Transverse colon (tissue), 4 donors: ENCODE measurements at regions not wholly inside any gene's neighbourhood (a gene's known extent, or its start where the extent isn't known, plus 50 kb on each side); places are given as distances from the start of the nearest gene placed in this dataset.
A peak's percentile ranks its signal among the peaks of the same experiment; 100 is the strongest.

Experiments
- DNase-seq: peaks from one replicate; pipeline ENCODE4 v3.0.0-alpha.2; 2019
- H3K27ac ChIP-seq, 4 donors: fragments of 200-600 bp; sonication (generic); 2 replicates each; pipeline ENCODE4 v1.5.1; 2016 to 2018; ENCODE audit warnings: inconsistent platforms in 4 of 4
- H3K27me3 ChIP-seq: fragments of 200-600 bp; sonication (generic); 2 replicates; pipeline ENCODE4 v1.5.1; 2017; ENCODE audit warnings: inconsistent platforms
- H3K36me3 ChIP-seq, 4 donors: fragments of 200-600 bp; sonication (generic); 2 replicates each; pipeline ENCODE4 v1.5.1; 2017 to 2019; ENCODE audit warnings: inconsistent platforms in 4 of 4
- H3K4me1 ChIP-seq, 4 donors: fragments of 200-600 bp; sonication (generic); 2 replicates each; pipeline ENCODE4 v1.5.1; 2017 to 2020; ENCODE audit warnings: inconsistent platforms in 4 of 4
- H3K4me3 ChIP-seq, 4 donors: fragments of 200-600 bp; sonication (generic); 1 replicate in 1 of 4; 2 replicates in 3 of 4; pipeline versions ENCODE4 v1.5.1 to v1.6.1; 2017 to 2019; ENCODE audit warnings: inconsistent platforms in 4 of 4
- H3K9me3 ChIP-seq, 2 donors: fragments of 200-600 bp; sonication (generic); 2 replicates each; pipeline ENCODE4 v1.5.1; 2017 to 2019; ENCODE audit warnings: inconsistent platforms in 2 of 2
- CTCF ChIP-seq, 5 experiments: fragments of 200-600 bp in 3 of 5; fragments of 450-650 bp in 2 of 5; sonication (generic) in 3 of 5; IDR thresholded peaks; 1 replicate in 2 of 5; 2 replicates in 3 of 5; pipeline ENCODE4 v1.5.1; 2016 to 2017; ENCODE audit warnings: antibody characterized with exemption in 5 of 5, inconsistent platforms in 3 of 5, mild to moderate bottlenecking in 2 of 5, moderate library complexity in 1 of 5
- EP300 ChIP-seq: sonication (generic); formaldehyde crosslinking; IDR thresholded peaks from one replicate; pipeline ENCODE4 v1.6.1; 2017; ENCODE audit warnings: antibody characterized with exemption, low read depth
- POLR2A ChIP-seq: fragments of 450-650 bp; IDR thresholded peaks from one replicate; pipeline ENCODE4 v1.6.1; 2016; ENCODE audit warnings: antibody characterized with exemption, mild to moderate bottlenecking, moderate library complexity
- POLR2AphosphoS5 ChIP-seq, 3 donors: sonication (generic); formaldehyde crosslinking; IDR thresholded peaks; one replicate each; pipeline ENCODE4 v1.6.1; 2016; ENCODE audit warnings: antibody characterized with exemption in 3 of 3
- WGBS, 2 donors: methylation state at CpG; one replicate each; pipeline ENCODE4 v1.1.5; 2018; ENCODE audit warnings: low coverage in 1 of 2; 5-methylcytosine and 5-hydroxymethylcytosine counted together
- in situ Hi-C, 4 donors: fragments of 200-750 bp; cut with MboI; loops; one replicate each; pipeline versions ENCODE4 v1.15.0 to v1.15.1; 2017; ENCODE audit warnings: low sequenced_read_pairs in 3 of 4, low pct_ligation_motif_present in 1 of 4, low pct_unique_long_range_greater_than_20kb in 1 of 4
- intact Hi-C: fragments of 100-400 bp; cut with DNase I; formaldehyde crosslinking; loops from one replicate; pipeline ENCODE4 v1.15.1; 2023; ENCODE audit warnings: low total_unique reads

- WGBS, 2 donors, result 73 to 74% methylated on average over 9 to 22 of the region's 22 CpGs
- H3K27ac ChIP-seq, result peak overlapping the region; percentile 16 to 67 (median 63)
- in situ Hi-C loops, result no loop called here
- no peaks in the 10 kb centered on the region for H3K9me3 ChIP-seq
- no peak for DNase-seq
- TF ChIP-seq POLR2A (no peak), POLR2AphosphoS5 (IDR thresholded peaks at IDR 0.05) (no peak), EP300 (no peak), CTCF (IDR thresholded peaks at IDR 0.05) (no peak)
- H3K36me3 ChIP-seq, result no peaks in the 10 kb centered on the region
- H3K4me1 ChIP-seq, result no peaks in the 10 kb centered on the region
- intact Hi-C loops, result no loop called here
- no peaks in the 10 kb centered on the region for H3K27me3 ChIP-seq
- H3K4me3 ChIP-seq, result no peak overlapping the region
Measured at GRCh38 chr6:169851641-169852503, 100.5 kb downstream of the ERMARD start.

- Histone ChIP-seq H3K4me1 (no peaks in the 10 kb centered on the region), H3K27ac (no peak overlapping the region), H3K9me3 (no peaks in the 10 kb centered on the region), H3K36me3 (no peaks in the 10 kb centered on the region), H3K4me3 (no peak overlapping the region), H3K27me3 (no peaks in the 10 kb centered on the region)
- intact Hi-C loops (no loop called here), in situ Hi-C loops (no loop called here)
- DNase-seq, result no peak
- TF ChIP-seq POLR2A, result no peak
- TF ChIP-seq CTCF (IDR thresholded peaks at IDR 0.05), result no peak
- TF ChIP-seq EP300, result no peak
- TF ChIP-seq POLR2AphosphoS5 (IDR thresholded peaks at IDR 0.05), result no peak
- 89% methylated on average over 13 of the region's 13 CpGs; no CpG with 5 or more reads in 1 of the 2 donors for WGBS, 2 donors
Measured at GRCh38 chr6:169850746-169851145, 99.3 kb downstream of the ERMARD start.

DNA sequence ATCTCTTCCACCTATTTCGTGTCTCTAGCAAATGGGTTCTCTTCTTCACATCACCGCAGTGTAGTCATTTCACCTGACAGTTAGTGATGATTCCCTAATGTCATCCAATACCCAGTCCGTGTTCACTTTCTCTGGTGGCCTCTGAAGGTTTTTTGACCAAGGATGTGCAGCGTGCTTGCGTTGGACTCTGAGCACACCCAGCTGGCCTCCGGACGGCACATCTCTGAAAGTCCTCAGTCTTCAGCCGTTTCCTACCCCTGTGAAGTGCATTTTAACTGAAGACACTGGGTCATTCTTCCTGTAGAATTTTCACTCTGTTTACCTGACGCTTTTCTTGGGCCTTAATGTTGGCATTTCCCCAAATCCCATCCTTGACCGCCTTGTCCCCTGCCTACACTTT lies 98.7 kb downstream of the ERMARD start:
- Histone ChIP-seq H3K4me1 (no peaks in the 10 kb centered on the region), H3K27me3 (no peaks in the 10 kb centered on the region), H3K27ac (no peak overlapping the region), H3K4me3 (no peak overlapping the region), H3K9me3 (no peaks in the 10 kb centered on the region), H3K36me3 (no peaks in the 10 kb centered on the region)
- intact Hi-C loops, result no loop called here
- WGBS, 2 donors, result 84 to 85% methylated on average over 7 to 10 of the region's 10 CpGs
- TF ChIP-seq POLR2A, result no peak
- TF ChIP-seq CTCF (IDR thresholded peaks at IDR 0.05), result no peak
- TF ChIP-seq EP300, result no peak
- no peak for TF ChIP-seq POLR2AphosphoS5 (IDR thresholded peaks at IDR 0.05)
- in situ Hi-C loops, result no loop called here
- DNase-seq, result no peak

DNA sequence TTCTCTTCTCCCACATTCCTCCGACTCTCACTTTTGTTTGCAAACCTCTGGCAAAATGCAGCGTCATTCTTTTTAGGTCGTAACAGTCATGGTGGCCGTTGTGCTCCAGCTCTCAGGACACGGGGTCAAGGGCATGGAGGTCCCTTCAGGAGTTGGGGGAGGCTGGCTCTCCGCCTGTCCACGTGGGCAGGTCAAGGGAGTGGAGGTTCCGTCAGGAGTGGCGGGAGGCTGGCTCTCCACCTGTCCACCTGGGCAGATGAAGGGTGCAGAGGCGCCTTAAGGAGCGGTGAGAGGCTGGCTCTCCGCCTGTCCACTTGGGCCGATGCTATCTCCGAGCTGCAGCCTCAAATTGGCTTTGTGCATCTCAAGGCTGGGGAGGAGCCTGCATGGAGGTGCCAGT lies 98.0 kb downstream of the ERMARD start:
- Histone ChIP-seq H3K4me1 (no peaks in the 10 kb centered on the region), H3K27ac (no peak overlapping the region)
- no peak for DNase-seq

More for the DNA sequence above, 98.0 kb downstream of the ERMARD start:
- Histone ChIP-seq H3K36me3 (no peaks in the 10 kb centered on the region), H3K4me3 (no peak overlapping the region), H3K27me3 (no peaks in the 10 kb centered on the region), H3K9me3 (no peaks in the 10 kb centered on the region)
- 80 to 86% methylated on average over 1 to 14 of the region's 14 CpGs for WGBS, 2 donors
- in situ Hi-C loops, result no loop called here
- intact Hi-C loops, result no loop called here
- TF ChIP-seq POLR2AphosphoS5 (IDR thresholded peaks at IDR 0.05) (no peak), EP300 (no peak), CTCF (IDR thresholded peaks at IDR 0.05) (no peak), POLR2A (no peak)
